ENCODE measurements at regions not wholly inside any gene's neighbourhood (a gene's known extent, or its start where the extent isn't known, plus 50 kb on each side); places are given as distances from the start of the nearest gene placed in this dataset.
"Not testable (repeated sequence)": the region's sequence is repeated elsewhere in the genome, so short reads cannot be mapped to it uniquely, and the experiment has no call there.

- no peak for DNase-seq (ENCODE audit: low spot score)
These were observed 64.1 kb downstream of the ZDHHC19 start for GRCh38 chr3:196147116-196147515.

DNA sequence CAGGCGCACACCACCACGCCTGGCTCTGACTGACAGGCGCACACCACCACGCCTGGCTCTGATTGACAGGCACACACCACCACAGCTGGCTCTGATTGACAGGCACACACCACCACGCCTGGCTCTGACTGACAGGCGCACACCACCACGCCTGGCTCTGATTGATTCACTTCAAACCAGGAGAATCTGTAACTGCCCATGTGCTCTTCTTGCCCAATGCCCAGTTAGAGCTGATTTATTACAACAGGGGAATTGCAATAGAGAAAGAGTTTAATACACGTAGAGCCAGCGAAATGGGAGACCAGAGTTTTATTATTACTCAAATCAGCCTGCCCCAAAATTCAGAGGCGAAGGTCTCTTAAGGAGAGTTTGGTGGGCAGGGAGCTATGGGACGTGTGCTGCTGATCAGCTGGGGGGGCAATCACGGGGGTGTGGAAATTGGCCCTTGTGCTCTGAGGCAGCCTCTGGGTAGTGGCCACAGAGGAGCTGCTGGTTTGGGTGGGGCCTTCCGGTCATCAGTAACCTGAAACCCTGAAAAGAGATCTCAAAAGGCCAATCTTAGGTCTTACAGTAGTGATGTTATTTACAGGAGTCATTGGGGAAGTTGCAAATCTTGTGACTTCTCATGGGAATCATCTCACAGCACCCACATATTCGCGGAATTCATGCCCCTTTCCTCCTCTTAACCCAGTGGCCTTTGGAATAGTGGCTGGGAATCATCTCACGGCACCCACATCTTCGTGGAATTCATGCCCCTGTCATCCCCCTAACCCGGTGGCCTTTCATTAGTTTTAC is 63.8 kb upstream of the TFRC start:
- DNase-seq (ENCODE audit: low spot score): no peak

DNA sequence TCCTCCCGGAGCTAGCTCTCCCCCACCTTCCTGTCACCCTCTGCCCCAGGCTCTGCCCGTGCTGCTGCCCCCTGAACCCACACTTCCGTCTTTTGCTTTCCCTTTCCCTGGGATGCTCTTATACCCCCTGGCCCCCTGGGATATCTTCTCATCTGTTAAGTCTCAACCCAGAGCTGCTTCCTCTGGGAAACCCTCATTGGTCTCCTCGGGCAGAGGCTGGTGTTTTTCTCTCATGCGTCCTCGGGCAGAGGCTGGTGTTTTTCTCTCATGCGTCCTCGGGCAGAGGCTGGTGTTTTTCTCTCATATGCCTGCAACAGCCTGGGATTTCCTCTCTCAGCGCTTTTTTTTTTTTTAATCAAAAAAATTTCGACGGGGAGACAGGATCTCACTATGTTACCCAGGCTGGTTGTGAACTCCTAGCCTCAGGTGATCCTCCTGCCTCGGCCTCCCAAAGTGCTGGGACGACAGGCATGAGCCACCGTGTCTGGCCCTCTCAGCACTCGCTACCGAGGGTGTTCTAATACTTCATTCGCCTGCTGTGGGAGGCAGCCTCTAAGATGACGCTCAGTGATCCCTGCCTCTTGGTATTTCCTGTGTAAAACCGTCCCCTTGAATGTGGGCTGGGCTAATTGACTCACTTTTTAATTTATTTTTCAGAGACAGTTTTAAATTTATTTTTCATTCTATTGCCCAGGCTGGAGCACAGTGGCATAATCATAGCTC is 62.7 kb upstream of the TFRC start:
- peak; percentile 75 for DNase-seq (ENCODE audit: low spot score)

DNA sequence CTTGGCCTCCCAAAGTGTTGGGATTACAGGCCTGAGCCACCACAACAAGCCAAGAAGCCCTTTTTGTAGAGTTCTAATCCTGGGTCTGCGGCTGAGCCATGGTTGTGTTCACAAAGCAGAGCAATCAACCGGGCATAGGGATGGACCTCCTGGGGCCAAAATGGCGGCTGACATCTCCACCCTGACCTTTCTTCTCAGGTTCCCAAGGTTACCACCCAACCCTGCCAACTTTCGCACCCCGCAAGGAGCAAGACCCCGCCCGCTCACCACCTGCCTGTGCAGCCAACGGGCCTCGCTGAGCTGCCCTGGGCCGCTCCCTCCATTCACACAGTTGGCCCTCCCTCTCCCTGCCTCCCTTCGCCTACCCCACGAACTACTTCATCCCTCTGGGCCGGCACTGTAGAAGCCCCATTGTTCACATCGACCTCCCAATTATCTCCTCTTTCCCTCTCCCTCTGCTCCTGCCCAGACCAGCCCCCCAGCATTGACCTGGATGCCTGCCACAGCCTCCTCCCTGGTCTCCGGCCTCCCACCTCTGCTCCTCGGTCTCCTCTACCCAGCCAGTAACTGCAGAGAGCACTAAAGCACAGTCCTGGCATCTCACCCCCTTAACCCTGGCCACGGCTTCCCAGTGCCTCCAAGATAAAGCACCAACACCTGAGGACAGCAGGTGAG is 62.0 kb upstream of the TFRC start:
- DNase-seq (ENCODE audit: low spot score): no peak

DNA sequence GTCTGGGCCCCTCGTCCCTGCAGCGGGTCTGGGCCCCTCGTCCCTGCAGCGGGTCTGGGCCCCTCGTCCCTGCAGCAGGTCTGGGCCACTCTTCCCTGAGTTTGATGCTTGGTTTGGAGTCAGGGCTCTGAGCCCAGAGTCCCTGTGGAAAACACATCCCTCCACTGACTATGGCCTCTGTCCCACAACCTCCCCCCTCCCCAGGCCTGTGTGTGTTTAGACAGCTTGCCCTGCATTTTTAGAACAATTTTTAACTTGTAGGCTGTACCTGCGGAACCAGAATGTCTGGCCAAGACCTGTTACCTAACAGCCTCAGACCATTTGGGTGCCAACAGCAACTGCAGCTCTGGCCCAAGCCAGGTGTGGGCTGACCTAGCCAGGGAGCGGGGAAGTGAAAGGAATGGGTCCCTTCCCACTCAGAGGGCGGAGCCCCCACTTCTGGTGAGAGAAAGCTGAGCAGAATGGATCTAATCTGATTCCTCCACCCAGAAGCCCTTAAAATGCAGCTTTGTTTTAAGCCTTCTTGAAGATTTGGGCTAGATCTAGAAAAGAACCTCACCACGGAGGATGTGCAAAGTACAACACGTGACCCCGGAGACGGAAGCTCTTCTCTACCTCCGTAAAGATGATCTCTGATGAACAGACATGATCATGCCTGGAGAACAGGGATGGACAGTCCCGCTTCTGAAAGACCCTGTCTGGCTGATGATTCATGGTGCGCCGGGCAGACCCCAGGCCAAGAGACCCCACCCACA is 60.5 kb upstream of the TFRC start:
- no peak for DNase-seq (ENCODE audit: low spot score)

GRCh38 chr3:196141866-196142201 is 59.9 kb upstream of the TFRC start:
- no peak for DNase-seq (ENCODE audit: low spot score)

GRCh38 chr3:196141052-196141865 is 59.4 kb upstream of the TFRC start:
- DNase-seq (ENCODE audit: low spot score): no peak

DNA sequence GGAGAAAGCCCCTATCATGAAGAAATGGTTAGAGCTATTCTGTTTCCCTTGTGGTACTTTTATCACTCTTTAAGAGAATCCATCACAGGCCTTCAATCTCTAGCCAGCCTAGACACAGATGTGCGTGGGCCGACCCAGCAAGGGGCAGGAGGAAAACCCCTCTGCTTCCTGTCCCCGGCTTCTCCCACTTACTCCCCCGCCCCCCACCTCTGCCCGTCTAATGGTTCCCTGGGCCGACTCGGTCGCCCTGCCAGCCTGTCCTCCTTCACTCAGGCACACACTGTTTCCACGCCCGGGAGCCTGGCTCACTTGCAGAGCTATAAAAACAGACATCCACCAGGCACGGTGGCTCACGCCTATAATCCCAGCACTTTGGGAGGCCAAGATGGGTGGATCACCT is 58.3 kb upstream of the TFRC start:
- DNase-seq (ENCODE audit: low spot score): no peak

- DNase-seq (ENCODE audit: low spot score): no peak
These were observed 57.4 kb upstream of the TFRC start for GRCh38 chr3:196139281-196139680.

GRCh38 chr3:196138482-196139254 is 56.8 kb upstream of the TFRC start:
- peak; percentile 38 for DNase-seq (ENCODE audit: low spot score)

- not testable (repeated sequence) for DNase-seq (ENCODE audit: low spot score)
These were observed 54.7 kb upstream of the TFRC start for GRCh38 chr3:196136640-196136989.

DNA sequence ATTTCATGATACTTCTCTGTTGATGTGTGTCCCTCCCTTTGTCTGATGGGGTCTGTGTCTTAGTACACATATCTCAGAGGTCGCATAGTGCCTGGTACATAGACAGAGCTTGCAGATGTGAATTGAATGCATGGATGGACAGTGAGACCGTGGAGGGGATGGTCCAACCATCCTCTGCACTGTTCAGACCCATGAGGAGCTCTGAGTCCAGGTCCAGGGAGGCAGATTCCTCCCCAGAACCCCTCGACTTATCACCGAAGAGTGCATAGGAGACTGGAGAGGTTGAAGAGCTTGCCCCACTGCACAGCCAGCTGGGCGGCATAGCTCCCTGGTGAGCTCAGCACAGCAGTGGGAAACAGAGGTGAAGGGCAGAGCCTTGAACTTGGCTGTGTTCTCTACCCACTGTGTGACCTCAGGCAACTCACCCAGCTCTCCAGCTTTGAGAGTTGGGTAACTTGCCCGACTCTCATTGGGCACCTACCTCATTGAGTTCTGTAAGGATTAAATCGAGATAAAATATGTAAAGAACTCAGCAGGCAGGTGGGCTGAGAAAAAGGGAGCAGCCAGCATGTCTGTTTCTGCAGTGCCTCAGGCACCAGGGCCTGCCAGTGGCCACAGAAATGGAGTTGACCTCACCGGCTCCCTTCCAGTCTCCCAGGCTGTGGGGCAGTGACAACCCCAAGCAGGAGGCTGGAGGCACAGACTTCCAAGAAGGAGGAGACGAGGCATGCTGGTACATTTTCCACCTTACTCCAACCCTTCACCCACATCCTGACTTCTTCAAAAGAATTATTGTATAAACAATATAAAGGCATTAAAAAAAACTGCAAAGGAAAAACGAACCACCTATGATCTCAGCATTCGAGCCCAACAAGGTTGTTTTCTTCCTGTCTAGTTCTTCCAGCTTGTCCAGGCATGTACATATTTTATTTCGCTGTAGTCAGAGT is 54.1 kb upstream of the TFRC start:
- no peak for DNase-seq (ENCODE audit: low spot score)

- DNase-seq (ENCODE audit: low spot score): no peak
These were observed 52.8 kb upstream of the TFRC start for GRCh38 chr3:196134691-196135090.

- not testable (repeated sequence) for DNase-seq (ENCODE audit: low spot score)
These were observed 52.0 kb upstream of the TFRC start for GRCh38 chr3:196133869-196134268.

DNA sequence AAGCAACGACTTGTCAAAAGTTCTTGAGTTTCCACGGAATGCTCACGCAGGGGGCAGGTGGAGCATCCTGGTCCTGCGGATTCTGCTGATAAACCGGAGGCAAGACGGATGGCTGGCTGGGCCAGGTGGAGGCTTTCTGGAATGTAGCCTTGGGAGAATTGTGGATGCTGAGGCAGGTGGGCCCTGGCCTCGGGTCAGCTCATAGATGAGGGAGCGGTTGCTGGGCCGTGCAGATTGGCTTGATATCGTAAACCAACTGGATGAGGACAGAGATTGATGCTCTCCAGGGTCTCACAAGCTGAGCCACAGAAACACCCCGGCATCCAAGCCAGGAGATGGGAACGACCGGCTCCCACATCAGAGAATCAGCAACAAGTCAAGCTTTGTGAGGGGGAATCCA is 50.0 kb upstream of the TFRC start:
- no peak for DNase-seq (ENCODE audit: low spot score)
